HG02588 (cell line): ENCODE measurements at regions not wholly inside any gene's neighbourhood (a gene's known extent, or its start where the extent isn't known, plus 50 kb on each side); places are given as distances from the start of the nearest gene placed in this dataset.

ENCODE experiments used
- ATAC-seq: cut with Tn5 transposase; IDR thresholded peaks from one replicate; pipeline ENCODE4 v1.9.1; 2021; ENCODE audit warnings: mild to moderate bottlenecking, moderate library complexity; ENCODE audit not compliant: unreplicated experiment

DNA sequence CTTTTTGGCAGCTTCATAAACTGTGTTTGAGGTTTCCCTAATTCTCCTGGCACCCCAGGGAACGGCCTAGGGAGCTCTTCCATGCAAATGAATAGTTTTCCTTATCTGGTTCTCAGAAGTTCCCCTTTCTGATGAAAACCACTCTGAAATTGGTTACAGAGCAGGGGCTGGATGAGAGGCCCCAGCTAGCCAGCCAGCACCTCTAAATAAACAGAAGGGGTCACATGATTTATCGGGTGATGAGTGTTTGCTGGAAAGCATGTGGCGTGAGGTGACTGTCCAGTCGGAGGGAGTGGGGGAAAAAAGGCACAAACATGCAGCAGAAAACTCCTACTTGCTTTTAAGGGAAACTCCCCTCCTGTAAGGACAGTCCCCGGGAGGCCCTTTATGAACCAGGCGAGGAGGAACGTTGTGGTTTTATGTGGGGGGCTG lies 261.2 kb upstream of the ANKRD55 start:
- ATAC-seq = no peak

DNA sequence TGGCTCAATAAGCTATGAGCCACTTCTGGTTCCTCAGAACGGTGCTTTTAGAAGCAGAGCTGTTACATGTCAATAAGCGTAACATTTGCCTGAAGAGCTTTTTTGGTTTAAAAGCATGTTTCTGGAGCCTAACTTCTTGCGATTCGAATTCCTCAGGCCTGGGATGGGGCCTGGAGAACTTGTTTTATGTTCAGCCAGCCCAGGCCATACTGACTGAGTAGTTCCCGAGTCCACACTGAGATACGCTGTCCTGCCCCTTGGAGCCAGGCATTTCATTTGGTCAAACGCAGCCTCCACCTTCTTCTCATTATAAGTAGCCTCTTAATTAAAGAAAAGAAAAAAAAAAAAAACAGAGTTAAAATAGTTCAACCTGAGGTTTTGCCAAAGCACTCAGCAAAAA lies 260.6 kb upstream of the ANKRD55 start:
- no peak for ATAC-seq

DNA sequence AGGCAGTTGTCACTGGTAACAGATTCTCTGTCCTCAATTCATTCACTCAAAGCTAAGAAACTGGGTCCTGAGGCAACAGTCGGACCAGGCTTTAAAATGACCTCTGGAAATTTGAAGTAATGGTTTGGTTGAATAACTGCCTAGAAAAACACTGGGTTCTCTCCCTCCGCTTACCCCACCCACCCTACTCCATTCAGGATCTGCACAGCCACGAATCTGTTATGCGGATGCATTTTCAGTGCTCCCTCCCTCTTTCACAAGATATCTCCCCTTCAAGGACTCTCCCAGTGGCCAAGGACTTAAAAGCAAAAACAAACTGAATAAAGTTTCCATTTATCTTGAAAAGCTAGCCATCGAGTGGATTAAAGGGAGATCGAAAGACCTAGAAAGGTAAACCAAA lies 260.2 kb upstream of the ANKRD55 start:
- ATAC-seq = no peak

- ATAC-seq = no peak
These were observed 259.7 kb upstream of the ANKRD55 start for GRCh38 chr5:56492812-56493211.

- no peak for ATAC-seq
These were observed 257.9 kb upstream of the ANKRD55 start for GRCh38 chr5:56490971-56491468.

DNA sequence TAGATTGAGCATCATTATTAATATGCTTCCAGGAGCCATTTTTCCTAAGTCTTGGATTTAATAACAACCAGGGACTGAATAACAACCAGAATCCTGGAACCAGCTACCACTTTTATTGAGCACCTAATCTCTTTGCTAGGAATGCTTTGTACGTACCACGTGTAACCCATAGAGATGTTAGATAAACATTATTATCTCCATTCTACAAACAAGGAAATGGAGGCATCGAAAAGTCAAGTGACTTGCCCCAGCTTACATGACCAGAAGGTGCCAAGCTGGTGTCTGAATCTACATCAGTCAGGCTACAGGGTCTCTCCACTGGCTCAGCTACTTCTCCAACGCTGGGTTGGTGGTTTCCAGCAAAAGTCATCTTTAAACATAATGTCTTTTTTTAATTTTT lies 256.1 kb upstream of the ANKRD55 start:
- no peak for ATAC-seq

DNA sequence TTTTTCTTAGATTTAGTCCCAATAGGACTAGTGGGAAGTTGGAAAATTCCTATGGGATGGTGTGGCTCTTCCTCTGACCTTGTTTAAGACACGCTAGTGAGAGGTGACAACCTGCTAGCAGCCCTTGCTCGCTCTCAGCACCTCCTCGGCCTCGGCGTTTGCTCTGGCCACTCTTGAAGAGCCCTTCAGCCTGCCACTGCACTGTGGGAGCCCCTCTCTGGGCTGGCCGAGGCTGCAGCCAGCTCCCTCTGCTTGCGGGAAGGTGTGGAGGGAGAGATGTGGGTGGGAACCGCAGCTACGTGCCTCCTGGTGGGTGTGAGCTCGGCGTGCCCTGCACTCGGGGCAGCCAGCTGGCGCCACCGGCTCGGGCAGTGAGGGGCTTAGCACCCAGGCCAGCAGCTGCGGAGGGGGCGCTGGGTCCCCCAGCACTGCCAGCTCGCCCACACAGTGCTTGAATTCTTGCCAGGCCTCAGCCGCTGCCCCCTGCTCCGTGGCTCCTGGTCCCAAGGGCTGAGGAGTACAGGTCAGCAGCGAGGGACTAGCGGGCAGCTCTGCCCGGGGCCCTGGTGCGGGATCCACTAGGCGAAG lies 254.5 kb upstream of the ANKRD55 start:
- ATAC-seq = no peak

GRCh38 chr5:56482363-56482762 lies 249.2 kb upstream of the ANKRD55 start:
- ATAC-seq = no peak

DNA sequence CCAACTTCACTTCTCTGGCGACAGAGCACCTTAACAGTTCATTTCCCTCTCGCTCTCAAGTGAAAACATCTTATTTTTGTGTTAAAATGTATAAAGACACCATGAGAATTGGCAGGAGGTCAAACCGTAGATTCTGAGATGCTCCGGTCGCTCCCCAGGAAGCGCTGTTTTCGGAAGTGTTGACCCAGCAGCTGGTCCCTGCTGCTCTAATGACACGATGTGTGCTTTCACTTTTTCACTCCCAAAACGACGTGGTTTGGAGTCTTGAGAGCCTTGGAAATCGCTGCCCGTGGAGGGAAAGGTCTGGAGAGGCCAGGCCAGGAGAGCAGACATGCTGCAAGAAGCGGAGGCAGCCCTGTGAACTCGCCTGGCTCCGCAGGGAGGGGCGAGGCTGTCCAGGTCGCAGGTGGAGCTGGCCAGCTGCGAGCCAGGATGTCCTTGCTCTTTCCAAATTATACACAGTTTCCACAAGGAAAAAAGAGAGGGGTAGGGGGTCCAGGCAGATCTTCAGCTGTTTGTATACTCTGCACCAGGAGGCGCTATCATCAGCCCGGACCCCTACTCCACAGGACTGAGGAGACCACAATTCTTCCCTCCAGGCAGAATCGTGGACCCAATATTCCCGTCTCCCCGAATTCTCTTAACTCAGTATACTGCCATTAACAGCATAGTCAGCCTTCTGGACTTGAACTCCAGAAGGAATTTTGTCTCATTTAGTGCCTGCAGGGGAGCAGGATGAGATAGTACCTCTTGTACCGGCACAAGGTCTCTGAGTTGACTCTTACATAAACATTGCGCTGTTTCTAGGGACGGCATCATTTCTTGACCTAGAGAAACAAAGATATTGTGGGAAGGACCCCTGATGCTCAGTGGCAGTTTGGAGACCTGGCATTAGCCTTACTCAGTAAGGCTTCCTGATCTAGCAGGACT lies 248.6 kb upstream of the ANKRD55 start:
- ATAC-seq = no peak

GRCh38 chr5:56480705-56481427 lies 247.7 kb upstream of the ANKRD55 start:
- no peak for ATAC-seq

GRCh38 chr5:56480078-56480704 lies 247.1 kb upstream of the ANKRD55 start:
- ATAC-seq = peak; percentile 42

GRCh38 chr5:56479696-56480077 lies 246.6 kb upstream of the ANKRD55 start:
- ATAC-seq = peak; percentile 32

DNA sequence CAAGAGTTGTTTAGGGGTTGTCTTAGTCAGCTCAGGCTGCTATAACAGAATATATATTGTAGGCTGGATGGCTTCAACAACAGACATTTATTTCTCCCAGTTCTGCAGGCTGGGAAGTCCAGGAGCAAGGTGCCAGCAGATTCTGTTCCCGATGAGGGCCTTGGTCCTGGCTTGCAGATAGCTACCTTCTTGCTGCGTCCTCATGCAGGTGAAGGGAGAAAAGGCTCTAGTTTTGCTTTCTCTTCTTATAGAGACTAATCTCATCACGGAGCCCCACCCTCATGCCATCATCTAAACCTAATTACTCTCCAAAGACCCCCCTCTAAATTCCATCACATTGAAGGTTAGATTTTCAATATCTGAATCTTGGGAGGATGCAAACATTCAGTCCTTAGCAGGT lies 246.0 kb upstream of the ANKRD55 start:
- no peak for ATAC-seq

GRCh38 chr5:56478062-56478461 lies 244.9 kb upstream of the ANKRD55 start:
- no peak for ATAC-seq

- no peak for ATAC-seq
These were observed 243.3 kb upstream of the ANKRD55 start for GRCh38 chr5:56476487-56476856.

DNA sequence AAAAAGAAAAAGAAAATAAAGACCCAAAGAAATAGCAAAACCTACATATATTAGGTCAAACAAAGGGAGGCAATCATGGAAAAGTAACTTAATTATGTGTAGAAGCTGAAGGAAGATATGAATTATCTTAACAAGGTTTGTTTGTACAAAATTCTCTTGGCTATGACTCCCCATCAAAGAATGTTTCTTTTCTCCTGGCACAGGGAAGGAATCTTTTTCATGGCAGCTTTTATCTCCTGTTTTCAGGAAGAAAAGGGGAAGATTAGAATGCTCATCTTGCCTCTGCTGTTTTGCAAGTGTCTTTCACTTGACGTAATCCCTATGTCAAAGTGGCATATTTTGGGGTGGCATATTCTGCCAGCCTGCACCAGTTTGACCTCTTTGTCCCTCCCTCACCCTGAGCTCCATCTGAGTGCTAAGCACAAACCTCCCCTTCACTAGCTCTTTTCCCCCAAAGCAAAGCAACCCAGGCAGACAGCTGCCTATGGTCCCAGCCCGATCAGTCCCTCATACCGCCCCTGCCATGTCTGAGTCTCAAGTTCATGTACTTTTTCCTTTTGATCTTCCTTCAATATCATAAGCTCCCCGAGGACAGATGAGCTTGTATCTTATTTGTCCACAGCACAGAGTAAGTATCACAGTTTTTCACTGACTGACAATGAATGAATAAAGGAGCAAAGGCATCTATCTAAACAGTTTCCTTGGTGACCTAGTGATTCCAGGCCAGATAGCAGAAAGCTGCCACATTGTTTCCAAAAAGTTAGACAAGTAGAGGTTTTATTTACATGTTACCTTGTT lies 242.8 kb upstream of the ANKRD55 start:
- ATAC-seq = no peak

DNA sequence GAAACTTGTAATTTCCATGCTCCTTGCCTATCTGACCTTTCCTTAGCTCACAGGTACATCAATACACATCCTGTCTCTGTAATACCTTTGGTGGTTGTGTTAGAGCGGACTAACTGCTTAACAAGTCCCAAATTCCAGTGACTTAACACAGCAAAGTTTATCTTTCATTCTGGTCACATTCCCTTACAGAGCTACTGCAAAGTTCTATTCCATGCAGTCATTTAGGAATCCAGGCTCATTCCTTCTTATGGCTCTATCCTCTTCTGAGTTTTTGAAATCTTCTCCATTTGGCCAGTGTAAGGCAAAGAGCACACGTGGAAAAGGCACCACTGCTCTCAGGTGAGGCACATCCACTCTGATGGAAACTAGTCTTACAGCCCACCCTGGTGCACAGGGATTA lies 238.6 kb upstream of the ANKRD55 start:
- ATAC-seq = no peak

- no peak for ATAC-seq
These were observed 236.9 kb upstream of the ANKRD55 start for GRCh38 chr5:56470007-56470406.

- no peak for ATAC-seq
These were observed 235.1 kb upstream of the ANKRD55 start for GRCh38 chr5:56468277-56468676.

GRCh38 chr5:56467176-56467717 lies 234.1 kb upstream of the ANKRD55 start:
- no peak for ATAC-seq
